Vagina (tissue), 2 donors: ENCODE measurements at regions not wholly inside any gene's neighbourhood (a gene's known extent, or its start where the extent isn't known, plus 50 kb on each side); places are given as distances from the start of the nearest gene placed in this dataset.

Experiments used
- DNase-seq, 2 donors: peaks; one replicate each; pipeline ENCODE4 v3.0.0-alpha.2; 2017; ENCODE audit errors: extremely low spot score in 2 of 2
- H3K27ac ChIP-seq: fragments of 200-600 bp; sonication (generic); one replicate; pipeline ENCODE4 v1.5.1; 2019
- H3K27me3 ChIP-seq: fragments of 200-600 bp; sonication (generic); one replicate; pipeline ENCODE4 v1.5.1; 2019
- H3K36me3 ChIP-seq, 2 donors: fragments of 200-600 bp; sonication (generic); one replicate each; pipeline ENCODE4 v1.5.1; 2017 to 2019
- H3K4me1 ChIP-seq: fragments of 200-600 bp; sonication (generic); one replicate; pipeline ENCODE4 v1.5.1; 2019
- H3K4me3 ChIP-seq, 2 donors: fragments of 200-600 bp; sonication (generic); 1 replicate in 1 of 2; 2 replicates in 1 of 2; pipeline ENCODE4 v1.5.1; 2016 to 2019
- H3K9me3 ChIP-seq: fragments of 200-600 bp; sonication (generic); one replicate; pipeline ENCODE4 v1.5.1; 2019
- CTCF ChIP-seq, 3 experiments: fragments of 450-650 bp in 2 of 3; fragments of 200-600 bp in 1 of 3; sonication (generic) in 1 of 3; IDR thresholded peaks; one replicate each; pipeline ENCODE4 v1.5.1; 2017 to 2019; ENCODE audit warnings: antibody characterized with exemption in 3 of 3, mild to moderate bottlenecking in 2 of 3, moderate library complexity in 2 of 3
- POLR2A ChIP-seq, 2 donors: fragments of 450-650 bp; IDR thresholded peaks; one replicate each; pipeline ENCODE4 v1.6.1; 2017; ENCODE audit warnings: antibody characterized with exemption in 2 of 2, mild to moderate bottlenecking in 2 of 2, moderate library complexity in 2 of 2
- POLR2AphosphoS5 ChIP-seq, 2 donors: sonication (generic); formaldehyde crosslinking; IDR thresholded peaks; one replicate each; pipeline ENCODE4 v1.9.0; 2017; ENCODE audit warnings: antibody characterized with exemption in 2 of 2, mild to moderate bottlenecking in 2 of 2, low read depth in 1 of 2; ENCODE audit not compliant: insufficient read depth in 1 of 2
- intact Hi-C: fragments of 100-400 bp; cut with DNase I; formaldehyde crosslinking; loops from one replicate; pipeline ENCODE4 v1.15.1; 2023

DNA sequence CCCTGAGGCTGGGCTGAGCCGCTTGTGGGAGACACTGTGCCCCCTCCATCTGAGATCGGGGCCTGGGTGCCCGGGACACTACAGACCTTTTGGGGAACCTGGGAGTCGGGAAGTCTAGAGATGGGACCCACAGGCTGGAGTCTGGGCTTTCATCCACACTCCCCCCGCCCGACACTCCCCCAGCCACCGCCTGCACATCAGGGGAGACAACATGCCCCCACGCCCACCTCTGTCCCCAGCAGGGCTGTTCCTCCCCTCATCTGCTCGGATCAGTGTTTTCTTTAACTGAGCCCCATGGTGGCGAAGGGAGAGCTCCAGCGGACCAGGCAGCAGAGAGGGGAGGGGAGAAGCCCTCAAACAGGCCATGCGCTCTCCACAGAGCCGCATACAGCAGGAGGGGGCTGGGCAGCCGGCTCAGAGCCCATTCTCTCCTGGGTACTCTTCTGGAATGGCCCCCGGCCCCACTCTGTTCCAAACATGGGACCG is 174.7 kb downstream of the IGLL1 start:
- Histone ChIP-seq H3K4me1 (peaks cover 4% of the 10 kb centered on the region), H3K27me3 (no peaks in the 10 kb centered on the region), H3K4me3 (no peak overlapping the region), H3K9me3 (no peaks in the 10 kb centered on the region), H3K27ac (no peak overlapping the region), H3K36me3 (no peaks in the 10 kb centered on the region)
- no peak for DNase-seq
- intact Hi-C loops: no loop called here
- TF ChIP-seq CTCF (IDR thresholded peaks at IDR 0.05) (no peak), POLR2AphosphoS5 (IDR thresholded peaks at IDR 0.05; ENCODE audit: insufficient read depth in 1 of 2, low read depth in 1 of 2) (no peak), POLR2A (IDR thresholded peaks at IDR 0.05) (no peak)

DNA sequence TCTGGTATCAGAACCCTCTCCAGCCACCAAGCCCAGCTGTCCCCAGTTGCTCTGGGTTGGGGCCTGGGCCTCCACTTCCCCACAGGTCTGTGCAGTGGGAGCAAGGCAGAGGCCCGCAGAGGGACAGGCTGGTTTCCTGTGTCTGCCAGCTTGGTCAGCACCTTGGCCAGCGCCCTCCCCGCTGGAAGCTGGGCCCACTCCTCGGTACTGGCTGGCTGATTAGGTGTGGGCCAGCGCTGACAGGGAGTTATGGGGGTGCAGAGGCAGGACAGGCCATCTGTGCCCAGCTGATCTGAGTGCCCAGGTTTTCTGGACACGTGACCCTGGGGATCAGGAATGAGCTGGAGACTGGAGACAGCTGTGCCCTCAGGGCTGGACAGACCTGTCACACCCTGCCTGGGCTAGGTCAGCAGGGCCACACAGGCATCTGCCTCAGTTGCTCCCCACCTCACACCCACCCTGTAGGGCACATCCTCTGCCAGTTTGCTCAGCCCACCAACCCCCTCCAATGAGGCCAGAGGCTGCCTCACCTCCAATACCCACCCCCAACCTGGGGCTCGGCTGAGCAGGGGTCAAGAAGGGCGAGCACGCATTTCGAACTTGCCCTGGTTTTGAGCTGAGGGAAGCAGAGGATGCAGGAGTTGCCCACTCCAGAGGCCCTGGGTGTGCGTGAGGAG is 175.3 kb downstream of the IGLL1 start:
- Histone ChIP-seq H3K27me3 (no peaks in the 10 kb centered on the region), H3K9me3 (no peaks in the 10 kb centered on the region), H3K4me1 (peaks cover 4% of the 10 kb centered on the region), H3K36me3 (no peaks in the 10 kb centered on the region), H3K4me3 (no peak overlapping the region), H3K27ac (no peak overlapping the region)
- TF ChIP-seq CTCF (IDR thresholded peaks at IDR 0.05): no peak
- TF ChIP-seq POLR2A (IDR thresholded peaks at IDR 0.05): no peak
- no peak for TF ChIP-seq POLR2AphosphoS5 (IDR thresholded peaks at IDR 0.05; ENCODE audit: insufficient read depth in 1 of 2, low read depth in 1 of 2)
- no peak for DNase-seq
- intact Hi-C loops: no loop called here

DNA sequence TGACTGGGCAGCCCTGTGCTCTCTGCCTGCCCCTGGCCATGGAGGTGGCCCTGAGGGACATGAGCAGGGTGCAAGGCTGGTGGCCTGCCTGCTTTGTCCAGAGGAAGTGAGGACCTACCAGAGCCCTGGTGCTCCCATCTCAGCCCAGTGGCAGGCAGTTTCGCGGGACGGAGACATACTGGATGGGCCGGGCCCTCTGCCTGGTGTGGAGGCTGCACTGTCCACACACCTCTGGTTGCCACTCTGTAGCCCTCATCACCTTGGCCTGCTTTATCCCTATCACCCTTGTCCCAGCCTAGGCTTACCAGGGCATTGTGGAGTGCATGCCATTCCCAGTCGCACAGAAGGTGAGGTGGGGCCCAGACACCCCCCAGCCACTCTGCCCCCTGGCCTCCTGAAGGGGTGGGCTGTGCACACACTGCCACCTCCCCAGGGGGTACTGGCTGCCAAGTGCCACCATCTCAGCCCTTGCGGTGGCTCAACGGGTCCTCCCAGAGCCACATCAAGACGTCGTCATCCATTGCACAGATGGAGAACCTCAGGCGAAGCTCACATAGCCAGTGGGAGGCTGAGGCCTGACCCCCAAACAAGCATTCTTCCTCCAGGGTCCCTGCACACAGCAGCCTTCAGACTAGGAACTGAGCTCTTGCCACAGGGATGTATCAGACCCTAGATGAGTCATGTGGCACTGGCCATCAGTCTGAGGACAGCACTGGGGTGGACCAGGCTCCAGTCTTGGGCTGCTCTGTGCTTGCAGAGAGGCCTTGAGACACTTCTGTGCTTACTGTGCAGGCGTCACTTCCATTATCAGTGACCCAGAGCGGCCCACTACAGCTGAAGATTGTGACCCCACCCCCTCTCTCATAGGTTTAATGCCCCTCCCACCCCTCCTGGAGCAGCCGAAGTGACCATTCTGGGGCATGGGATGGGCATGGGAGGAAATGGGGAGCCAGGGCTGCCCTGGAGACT is 176.1 kb downstream of the IGLL1 start:
- no peak for TF ChIP-seq CTCF (IDR thresholded peaks at IDR 0.05)
- no peak for TF ChIP-seq POLR2AphosphoS5 (IDR thresholded peaks at IDR 0.05; ENCODE audit: insufficient read depth in 1 of 2, low read depth in 1 of 2)
- TF ChIP-seq POLR2A (IDR thresholded peaks at IDR 0.05): no peak
- no peak overlapping the region for H3K4me3 ChIP-seq
- H3K9me3 ChIP-seq: no peaks in the 10 kb centered on the region
- H3K36me3 ChIP-seq: no peaks in the 10 kb centered on the region
- no peak for DNase-seq
- no peaks in the 10 kb centered on the region for H3K27me3 ChIP-seq
- intact Hi-C loops: no loop called here
- no peak overlapping the region for H3K27ac ChIP-seq
- peaks cover 4% of the 10 kb centered on the region for H3K4me1 ChIP-seq

DNA sequence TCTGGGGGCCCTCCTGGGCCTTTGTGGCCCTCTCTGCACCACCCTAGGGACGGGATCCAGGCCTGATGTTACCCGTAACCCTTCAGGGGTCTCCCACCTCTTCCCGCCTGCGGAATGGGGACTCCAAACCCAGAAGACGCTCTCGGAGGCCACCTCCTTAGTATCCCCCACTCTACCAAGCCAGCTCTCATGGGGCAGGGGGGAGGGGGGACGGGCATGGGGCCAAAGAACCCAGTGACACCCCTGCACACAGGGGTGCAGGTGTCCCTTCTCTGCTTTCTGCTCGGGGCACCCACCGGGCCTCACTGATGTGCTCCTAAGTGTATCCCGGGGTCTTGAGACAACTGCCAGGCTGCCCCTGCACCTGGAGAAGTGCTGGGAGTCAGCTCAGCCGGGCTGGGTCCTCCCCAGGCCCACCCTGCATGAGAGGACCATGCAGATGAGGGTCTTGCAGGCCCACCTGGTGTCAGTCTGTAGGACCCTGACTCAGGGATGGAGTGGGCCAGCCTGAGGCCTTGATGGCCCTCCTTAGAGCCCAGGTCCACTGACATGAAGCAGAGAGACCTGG is 176.9 kb downstream of the IGLL1 start:
- H3K27me3 ChIP-seq: no peaks in the 10 kb centered on the region
- no peak overlapping the region for H3K27ac ChIP-seq
- DNase-seq: no peak
- TF ChIP-seq POLR2A (IDR thresholded peaks at IDR 0.05): no peak
- TF ChIP-seq CTCF (IDR thresholded peaks at IDR 0.05): no peak
- no peaks in the 10 kb centered on the region for H3K9me3 ChIP-seq
- H3K4me1 ChIP-seq: peaks cover 4% of the 10 kb centered on the region
- intact Hi-C loops: no loop called here
- no peaks in the 10 kb centered on the region for H3K36me3 ChIP-seq
- no peak overlapping the region for H3K4me3 ChIP-seq
